ENCODE measurements at regions not wholly inside any gene's neighbourhood (a gene's known extent, or its start where the extent isn't known, plus 50 kb on each side); places are given as distances from the start of the nearest gene placed in this dataset.

DNA sequence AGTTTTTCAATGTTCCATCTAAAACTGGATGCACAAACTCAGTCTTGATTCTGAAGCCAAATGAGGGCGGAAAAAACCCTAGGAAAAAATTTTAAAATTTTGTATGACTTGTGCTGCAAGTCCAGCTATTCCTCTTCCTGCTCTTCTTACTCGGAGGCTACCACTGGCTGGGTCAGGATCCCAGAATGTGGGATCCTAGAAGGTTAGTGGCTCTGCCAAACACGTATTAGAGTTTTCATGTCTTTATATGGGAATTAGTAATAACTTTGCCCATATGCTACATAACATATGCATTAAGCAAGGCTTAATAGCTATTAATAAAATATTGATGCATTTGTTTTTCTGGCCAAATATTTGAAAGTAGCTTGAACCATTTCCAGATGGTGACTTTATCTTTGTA is 458.3 kb downstream of the AGTPBP1 start:
- DNase-seq (ENCODE audit: low read depth, low spot score): no peak
- H3K4me3 ChIP-seq (ENCODE audit: low read length): no peak overlapping the region

DNA sequence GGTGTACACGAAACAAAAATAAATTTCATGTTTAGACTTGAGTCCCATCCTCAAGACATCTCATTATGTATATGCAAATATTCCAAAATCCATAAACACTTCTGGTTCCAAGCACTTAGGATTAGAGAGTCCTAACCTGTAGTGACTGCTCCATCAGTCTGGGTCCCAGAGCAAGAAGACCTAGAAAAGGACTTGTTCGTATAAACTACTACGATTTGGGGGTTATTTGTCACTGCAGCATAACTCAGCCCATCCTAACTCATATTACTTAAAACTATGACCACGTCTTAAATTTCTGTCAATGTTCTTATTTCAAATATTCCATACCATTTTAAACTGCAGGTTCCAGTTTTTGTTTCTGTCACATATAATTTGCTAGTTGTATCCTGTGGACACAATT is 463.0 kb downstream of the AGTPBP1 start:
- no peak for DNase-seq (ENCODE audit: low read depth, low spot score)
- no peak overlapping the region for H3K4me3 ChIP-seq (ENCODE audit: low read length)

DNA sequence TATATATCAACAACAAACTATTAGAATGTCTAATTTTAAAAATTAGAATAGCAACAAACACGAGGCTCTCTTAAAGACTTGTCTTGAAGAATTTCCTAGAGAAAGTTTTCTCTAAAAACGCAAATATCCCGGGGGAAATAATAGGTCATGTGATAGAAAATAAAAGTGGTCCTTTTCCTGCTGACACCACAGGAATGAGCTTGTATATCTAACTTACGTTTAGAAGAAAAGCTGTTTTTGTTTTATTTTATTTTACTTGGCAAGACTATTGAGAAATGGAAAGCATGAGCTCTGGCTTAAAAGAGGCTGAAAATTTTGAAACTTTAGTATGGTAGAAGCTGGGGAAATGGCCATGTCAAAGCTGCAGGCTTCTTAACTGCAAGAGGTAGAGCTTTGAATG is 465.0 kb downstream of the AGTPBP1 start:
- no peak overlapping the region for H3K4me3 ChIP-seq (ENCODE audit: low read length)
- DNase-seq (ENCODE audit: low read depth, low spot score): no peak

DNA sequence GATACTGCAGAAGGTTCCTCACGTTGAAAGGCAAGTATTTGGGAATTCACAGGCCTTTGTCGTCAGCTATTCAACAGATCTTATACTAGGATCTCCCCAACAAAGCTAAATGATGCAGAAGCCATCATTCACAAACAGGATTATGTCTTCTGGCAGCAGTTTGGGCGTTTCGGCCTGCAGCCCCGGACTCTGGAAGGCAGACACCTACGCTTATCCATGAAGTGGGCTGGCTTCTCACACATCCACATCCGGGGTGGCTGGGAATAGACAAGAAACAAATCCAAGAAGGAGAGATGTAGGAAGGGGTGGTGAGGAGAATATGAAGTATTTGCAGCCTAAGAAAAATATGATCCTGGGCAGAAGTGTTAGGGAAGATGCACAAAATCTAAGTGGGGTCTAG is 471.9 kb downstream of the AGTPBP1 start:
- DNase-seq (ENCODE audit: low read depth, low spot score): no peak
- H3K4me3 ChIP-seq (ENCODE audit: low read length): no peak overlapping the region

DNA sequence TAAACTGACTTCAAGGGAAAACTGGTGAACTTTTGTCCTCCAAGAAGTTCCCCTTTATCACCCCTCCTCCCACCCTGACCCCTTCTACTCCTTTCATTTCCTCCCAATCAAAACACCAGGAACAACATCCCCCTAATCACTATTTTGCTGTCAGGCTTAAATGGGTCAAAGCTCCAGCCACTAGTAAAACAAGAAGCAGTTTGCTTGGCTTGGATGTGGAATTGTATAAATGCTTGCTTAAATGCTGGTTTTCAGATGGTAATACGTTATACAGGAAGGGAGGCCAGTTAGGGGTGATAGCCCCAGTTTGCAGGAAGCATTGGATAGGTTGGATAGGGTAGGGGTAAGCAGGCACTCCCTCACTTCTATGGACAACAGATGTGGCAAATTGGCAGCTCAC is 473.6 kb downstream of the AGTPBP1 start:
- DNase-seq (ENCODE audit: low read depth, low spot score): no peak
- no peak overlapping the region for H3K4me3 ChIP-seq (ENCODE audit: low read length)

DNA sequence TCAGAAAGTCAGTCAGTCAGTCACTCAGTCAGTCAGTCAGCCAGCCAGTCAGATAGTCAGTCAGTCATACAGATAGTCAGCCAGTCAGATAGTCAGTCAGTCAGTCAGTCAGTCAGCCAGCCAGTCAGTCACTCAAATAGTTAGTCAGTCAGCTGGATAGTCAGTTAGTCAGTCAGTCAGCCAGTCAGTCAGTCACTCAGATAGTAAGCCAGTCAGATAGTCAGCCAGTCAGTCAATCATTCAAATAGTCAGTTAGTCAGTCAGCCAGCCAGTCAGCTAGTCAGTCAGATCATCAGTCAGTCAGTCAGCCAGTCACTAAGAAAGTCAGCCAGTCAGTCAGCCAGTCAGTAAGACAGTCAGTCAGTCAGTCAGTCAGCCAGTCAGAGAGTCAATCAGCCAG is 477.1 kb downstream of the AGTPBP1 start:
- no peak for DNase-seq (ENCODE audit: low read depth, low spot score)
- H3K4me3 ChIP-seq (ENCODE audit: low read length): no peak overlapping the region

DNA sequence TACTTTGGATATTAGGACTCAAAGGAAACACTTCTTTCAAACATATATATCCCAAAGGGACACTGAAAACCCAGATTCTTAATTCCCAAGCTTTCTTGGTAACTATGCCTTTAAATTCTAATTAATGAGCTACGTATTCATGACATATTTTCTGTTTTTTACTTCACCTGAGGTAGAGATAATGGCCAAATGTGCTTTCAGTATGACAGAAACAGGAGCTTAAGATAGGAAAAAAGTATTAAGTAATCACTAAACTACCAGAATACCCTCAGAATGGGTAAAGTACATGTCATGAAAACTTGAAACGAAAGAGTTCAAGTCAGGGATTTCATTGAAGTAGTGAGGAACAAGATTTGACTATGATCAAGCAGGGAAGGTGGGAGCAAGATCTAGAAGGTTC is 478.5 kb downstream of the AGTPBP1 start:
- DNase-seq (ENCODE audit: low read depth, low spot score): no peak
- no peak overlapping the region for H3K4me3 ChIP-seq (ENCODE audit: low read length)

DNA sequence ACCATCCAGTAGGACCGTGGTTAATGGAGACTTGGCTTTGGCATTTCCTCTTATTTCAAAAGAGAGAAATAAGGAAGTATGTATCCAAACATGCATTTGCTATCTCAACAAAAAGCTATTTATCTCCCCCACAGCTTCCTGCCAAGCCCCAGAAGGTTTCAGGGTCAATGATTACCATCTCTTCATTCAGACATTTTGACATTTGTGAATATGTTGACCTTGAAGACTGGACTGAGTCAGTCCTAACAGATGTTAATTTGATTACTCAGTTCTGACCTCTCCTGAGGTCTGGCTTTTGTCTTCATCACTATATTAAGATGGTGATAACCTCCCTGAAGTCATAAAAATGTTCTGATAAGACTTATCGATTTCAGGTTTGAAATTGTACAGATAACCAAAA is 479.4 kb downstream of the AGTPBP1 start:
- DNase-seq (ENCODE audit: low read depth, low spot score): no peak
- H3K4me3 ChIP-seq (ENCODE audit: low read length): no peak overlapping the region

DNA sequence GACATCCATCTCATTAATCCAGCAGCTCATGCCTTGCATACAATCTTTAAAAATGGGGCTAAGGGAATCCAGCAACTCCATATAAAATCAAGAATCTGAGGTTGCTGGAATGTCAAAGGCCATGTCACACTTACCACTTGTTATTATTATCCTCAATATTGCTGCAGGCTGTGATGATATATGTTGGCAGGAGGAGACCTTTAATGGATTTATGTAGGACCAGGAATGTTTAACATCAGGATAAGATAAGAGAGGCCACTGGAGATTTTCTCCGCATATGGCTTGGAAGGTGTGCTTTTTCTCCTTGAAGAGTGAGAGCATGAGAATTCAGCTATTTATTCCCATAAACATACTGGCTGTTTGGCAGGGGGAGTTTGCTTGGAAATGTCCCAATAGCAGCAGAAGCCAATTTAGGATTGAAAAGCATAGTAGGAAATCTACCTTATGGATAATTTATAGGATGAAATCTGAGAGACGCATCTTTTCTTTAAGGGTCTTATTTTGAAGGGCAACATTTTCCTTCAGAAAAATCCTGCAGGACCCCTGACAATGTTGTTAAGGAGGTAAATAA is 481.4 kb downstream of the AGTPBP1 start:
- DNase-seq (ENCODE audit: low read depth, low spot score): no peak

DNA sequence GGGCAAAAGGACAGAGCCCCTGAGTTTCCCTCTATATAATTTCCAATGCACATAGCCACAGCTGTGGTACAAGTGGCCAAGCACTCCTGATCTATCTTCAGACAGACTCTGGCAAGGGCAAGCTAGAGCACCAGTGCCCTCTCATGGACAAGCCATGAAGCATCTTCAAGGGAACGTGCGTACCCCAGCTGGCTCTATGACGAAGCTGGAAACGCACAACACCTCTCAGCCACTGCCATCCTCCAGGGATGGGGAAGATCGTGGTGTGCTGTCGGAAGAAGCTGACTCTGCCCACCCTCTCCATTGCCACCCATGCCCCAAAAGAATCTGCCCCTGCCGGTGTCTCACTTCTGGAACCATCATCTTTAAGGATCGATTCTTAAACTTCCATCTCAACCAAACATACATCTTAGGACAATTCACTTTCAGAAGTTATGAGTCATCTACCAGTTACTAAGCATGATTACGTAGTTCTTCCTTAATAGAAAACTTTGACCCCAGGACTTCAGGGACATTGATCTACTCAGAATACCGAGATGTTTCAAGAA is 482.9 kb downstream of the AGTPBP1 start:
- H3K4me3 ChIP-seq (ENCODE audit: low read length): no peak overlapping the region
- DNase-seq (ENCODE audit: low read depth, low spot score): peak; percentile 37

More for the DNA sequence above, 481.4 kb downstream of the AGTPBP1 start:
- no peak overlapping the region for H3K4me3 ChIP-seq (ENCODE audit: low read length)

DNA sequence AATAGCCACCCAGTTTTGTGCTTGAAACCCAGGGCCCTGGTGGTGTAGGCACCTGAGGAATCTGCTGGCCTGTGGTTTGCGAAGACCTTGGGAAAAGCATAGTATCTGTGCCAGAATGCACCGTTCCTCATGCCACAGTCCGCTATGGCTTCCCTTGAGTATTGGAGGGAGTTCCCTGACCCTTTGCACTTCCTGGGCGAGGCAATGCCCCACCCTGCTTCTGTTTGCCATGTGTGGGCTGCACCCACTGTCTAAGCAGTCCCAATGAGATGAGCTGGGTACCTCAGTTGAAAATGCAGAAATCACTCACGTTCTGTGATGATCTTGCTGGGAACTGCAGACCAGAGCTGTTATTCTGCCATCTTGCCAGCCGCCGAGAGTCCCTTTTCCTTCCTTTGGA is 483.5 kb downstream of the AGTPBP1 start:
- no peak overlapping the region for H3K4me3 ChIP-seq (ENCODE audit: low read length)
- DNase-seq (ENCODE audit: low read depth, low spot score): no peak

DNA sequence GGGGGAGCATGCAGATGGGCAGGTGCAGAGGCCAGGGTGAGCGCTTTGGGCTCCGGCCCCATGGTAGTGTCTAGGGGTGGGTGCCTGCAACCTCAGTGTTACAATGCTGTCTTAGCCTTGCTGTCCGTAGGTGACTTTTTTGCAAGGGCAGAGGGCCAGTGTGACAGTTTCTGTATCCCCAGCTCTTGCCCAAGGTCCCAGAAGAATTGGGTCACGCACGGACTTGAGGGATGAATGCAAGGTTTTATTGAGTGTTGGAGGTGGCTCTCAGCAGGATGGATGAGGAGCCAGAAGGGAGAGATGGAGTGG is 492.5 kb downstream of the AGTPBP1 start:
- H3K4me3 ChIP-seq (ENCODE audit: low read length): no peak overlapping the region
- DNase-seq (ENCODE audit: low read depth, low spot score): no peak

DNA sequence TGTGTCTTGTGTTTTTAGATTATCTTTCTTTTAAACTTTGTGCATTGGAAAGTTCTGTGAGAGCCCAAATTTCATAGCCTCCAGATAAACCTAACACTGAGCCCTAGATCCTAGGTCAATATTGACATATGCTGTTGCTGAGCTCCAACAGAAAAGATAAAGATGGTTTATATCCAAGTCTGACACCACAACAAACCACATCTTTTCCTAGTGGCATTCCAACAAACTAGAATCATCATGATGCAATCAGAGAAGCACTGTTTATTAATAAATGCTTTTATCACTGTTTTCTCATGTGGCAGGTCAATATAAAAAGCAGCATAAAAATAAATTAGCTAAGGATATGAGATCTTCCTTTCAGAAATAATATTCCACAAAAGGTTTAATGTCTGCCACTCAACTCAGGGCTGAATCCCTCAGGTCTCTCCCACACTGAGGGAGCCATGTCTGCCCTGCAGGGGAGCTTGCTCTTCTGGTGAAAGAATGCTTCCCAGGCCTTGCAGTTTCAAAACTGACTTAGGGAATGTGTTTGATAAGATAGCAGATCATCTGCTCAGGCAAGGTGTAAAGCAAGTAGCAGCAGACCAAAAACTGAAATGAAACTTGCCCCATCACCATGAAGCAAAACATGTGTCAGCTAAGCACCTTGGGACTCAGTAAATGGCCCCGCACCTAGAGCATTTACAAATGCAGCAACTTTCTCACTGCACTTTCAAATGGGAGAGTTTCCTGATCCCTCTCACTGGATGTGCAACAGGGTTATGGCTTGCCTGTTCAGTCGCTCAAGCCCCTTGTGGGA is 493.0 kb downstream of the AGTPBP1 start:
- no peak for DNase-seq (ENCODE audit: low read depth, low spot score)

DNA sequence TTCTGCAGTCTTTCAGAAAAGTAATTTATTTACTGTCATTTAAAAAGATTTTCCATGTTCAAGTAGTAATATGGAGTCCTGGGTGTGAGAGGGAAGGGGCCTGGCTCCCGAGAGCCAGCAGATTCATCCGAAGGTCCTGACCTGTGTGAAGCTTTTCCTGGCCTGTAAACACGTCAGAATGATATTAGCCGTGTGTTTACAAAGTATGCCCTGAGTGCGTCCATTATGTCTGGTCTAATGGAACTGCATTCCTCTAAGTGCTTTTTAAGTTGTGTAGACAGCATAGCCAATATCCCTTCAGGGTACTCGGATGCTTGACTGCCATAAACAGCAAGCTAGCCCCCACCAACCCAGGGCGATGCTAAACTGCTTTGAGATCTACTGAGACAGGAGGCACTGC is 495.2 kb downstream of the AGTPBP1 start:
- no peak overlapping the region for H3K4me3 ChIP-seq (ENCODE audit: low read length)
- DNase-seq (ENCODE audit: low read depth, low spot score): no peak

More for the DNA sequence above, 493.0 kb downstream of the AGTPBP1 start:
- no peak overlapping the region for H3K4me3 ChIP-seq (ENCODE audit: low read length)

DNA sequence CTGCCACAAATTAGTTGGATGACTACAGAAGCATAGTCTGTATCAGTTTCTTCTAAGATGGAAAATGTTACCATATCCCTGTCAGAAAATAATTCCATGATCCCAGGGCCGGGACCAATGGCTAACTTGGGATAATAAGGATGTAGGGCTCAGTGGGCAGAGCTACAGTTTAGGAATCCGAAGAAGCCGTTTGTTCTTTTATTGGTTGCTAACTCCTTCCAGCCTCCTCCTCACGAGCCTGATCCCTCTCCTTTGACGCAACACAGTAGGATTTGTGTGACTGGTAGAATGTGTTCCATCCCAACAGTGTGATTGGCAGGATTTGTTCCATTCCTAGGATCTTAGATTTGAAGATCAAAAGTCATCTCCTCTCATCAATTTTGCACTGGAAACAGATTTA is 496.9 kb downstream of the AGTPBP1 start:
- H3K4me3 ChIP-seq (ENCODE audit: low read length): no peak overlapping the region
- no peak for DNase-seq (ENCODE audit: low read depth, low spot score)

DNA sequence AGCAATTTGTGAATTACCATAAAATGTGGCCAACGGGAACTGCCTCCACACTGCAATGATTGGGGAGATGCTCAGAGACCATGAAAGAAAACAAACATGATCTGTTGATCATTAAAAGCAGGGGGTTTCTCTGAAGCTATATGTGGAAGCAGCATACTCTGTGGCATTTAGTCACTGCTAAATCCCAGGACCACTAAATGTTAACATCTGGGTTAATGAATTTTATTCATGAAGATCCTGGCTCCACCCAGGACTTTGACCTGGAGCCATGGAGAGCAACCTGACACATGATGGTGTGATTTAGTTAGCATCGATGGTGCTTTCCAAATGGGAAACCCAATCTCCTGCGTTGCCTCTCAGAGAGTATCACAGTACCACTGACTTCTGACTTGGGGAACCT is 497.8 kb downstream of the AGTPBP1 start:
- no peak for DNase-seq (ENCODE audit: low read depth, low spot score)
- H3K4me3 ChIP-seq (ENCODE audit: low read length): no peak overlapping the region

DNA sequence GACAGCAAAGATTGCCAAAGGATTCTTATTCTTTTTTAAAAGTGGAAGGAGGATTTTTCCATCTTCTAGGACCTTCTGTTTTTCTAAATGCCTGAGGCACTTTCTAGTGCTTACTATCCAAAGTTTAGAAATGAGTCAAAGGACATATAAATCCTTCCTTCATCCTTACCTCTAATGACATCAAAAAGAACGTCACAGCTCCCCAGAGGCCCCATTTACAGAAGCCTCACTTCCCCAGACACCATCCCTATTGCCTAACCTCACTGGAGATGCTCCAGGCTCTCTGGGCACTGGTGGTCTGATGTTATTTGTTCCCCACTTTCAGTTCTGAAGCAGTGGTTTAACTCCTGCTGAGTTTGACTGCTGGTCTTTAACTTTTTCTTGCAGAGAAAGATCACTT is 504.3 kb downstream of the AGTPBP1 start:
- H3K4me3 ChIP-seq (ENCODE audit: low read length): no peak overlapping the region
- DNase-seq (ENCODE audit: low read depth, low spot score): no peak

DNA sequence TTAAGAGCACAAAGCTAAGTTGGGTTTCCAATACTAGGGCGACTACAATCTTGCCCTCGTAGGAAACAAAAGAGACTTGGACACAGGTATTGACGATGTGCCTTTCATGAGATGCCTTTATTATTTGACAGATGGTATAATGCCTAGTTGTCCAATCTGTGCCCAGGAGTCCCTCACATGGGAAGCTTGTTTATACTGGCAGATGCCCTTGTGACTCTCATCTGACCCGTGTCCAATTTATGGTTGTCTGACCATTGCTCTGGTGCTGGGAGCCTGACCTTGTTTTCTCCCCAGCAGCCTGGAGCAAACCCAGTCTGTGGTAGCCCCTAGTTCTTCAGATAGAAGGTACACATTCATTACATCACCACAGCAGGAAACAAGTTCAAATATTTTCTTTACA is 511.7 kb downstream of the AGTPBP1 start:
- no peak for DNase-seq (ENCODE audit: low read depth, low spot score)

DNA sequence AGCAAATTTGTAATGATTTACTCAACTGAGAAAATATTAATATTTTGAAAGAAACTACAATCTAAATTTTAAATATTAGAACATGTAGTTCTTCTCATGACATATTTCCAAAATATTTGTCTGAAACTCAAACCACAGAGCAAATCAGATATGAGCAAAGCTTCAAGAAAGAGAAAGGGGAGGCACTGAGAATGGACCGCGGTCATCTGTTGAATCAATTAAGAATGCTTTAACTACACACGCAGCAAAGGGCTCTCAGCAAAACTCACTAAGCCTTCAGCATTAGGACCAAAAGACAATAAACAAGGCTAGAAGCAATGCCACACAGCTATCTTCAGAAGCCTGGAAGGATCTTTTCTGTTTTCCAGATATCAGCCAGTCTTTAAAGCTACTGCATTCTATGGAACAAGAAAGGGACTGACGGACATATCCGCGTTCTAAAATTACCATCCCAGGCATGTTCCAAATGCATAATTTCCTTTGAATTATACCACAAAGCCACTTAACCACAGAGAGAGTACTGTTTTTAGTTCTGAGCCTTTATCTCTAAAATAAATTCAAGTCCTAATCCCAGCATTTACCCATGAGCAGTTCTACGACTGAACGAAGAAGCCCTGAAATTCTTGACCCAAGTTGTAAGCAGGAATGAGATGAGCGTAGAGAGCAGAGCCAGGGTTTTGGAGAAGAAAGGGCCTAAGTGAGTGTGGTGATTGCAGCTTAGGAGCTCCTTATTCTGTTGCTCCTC is 513.5 kb downstream of the AGTPBP1 start:
- no peak for DNase-seq (ENCODE audit: low read depth, low spot score)
- no peak overlapping the region for H3K4me3 ChIP-seq (ENCODE audit: low read length)

More for the DNA sequence above, 511.7 kb downstream of the AGTPBP1 start:
- H3K4me3 ChIP-seq (ENCODE audit: low read length): no peak overlapping the region

DNA sequence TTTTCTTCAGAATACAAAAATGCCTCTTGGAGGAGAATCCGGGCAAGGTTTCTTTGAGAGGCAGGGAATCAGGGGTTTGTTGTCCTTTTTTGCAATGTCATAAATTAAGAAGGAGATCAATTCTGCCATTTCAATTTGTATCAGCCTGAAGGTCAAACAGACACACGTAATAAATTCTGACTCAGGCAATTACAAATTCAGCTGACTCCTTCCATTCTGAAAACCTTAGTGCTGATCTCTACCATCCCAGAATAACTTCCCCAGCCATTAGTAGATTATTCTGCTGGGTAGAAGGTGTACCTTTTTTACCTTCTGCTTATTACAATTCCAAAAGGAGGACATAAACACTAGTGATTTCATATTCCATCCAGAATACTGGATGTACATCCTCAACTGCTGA is 516.6 kb downstream of the AGTPBP1 start:
- no peak overlapping the region for H3K4me3 ChIP-seq (ENCODE audit: low read length)
- DNase-seq (ENCODE audit: low read depth, low spot score): no peak
